Glutamatergic neuron (in vitro differentiated cells): ENCODE measurements at regions not wholly inside any gene's neighbourhood (a gene's known extent, or its start where the extent isn't known, plus 50 kb on each side); places are given as distances from the start of the nearest gene placed in this dataset.

Source experiments
- DNase-seq: peaks from one replicate; pipeline ENCODE4 v3.0.0; 2022
- H3K27ac Mint-ChIP-seq: one replicate; pipeline ENCODE4 v1.8.0; 2020; ENCODE audit warnings: mild to moderate bottlenecking, mixed read lengths, inconsistent platforms; ENCODE audit not compliant: unreplicated experiment
- H3K27me3 Mint-ChIP-seq: one replicate; pipeline ENCODE4 v1.8.0; 2020; ENCODE audit warnings: mild to moderate bottlenecking, moderate library complexity, mixed read lengths, inconsistent platforms; ENCODE audit not compliant: unreplicated experiment
- H3K36me3 Mint-ChIP-seq: one replicate; pipeline ENCODE4 v1.8.0; 2020; ENCODE audit warnings: mild to moderate bottlenecking, mixed read lengths, inconsistent platforms; ENCODE audit not compliant: unreplicated experiment
- H3K4me1 Mint-ChIP-seq: one replicate; pipeline ENCODE4 v1.8.0; 2020; ENCODE audit warnings: mild to moderate bottlenecking, low read depth, mixed read lengths, inconsistent platforms; ENCODE audit not compliant: unreplicated experiment
- H3K4me3 Mint-ChIP-seq: one replicate; pipeline ENCODE4 v1.8.0; 2020; ENCODE audit warnings: mild to moderate bottlenecking, mixed read lengths, inconsistent platforms; ENCODE audit not compliant: unreplicated experiment
- H3K9me3 Mint-ChIP-seq: one replicate; pipeline ENCODE4 v1.8.0; 2020; ENCODE audit warnings: mild to moderate bottlenecking, moderate library complexity, mixed read lengths, inconsistent platforms; ENCODE audit not compliant: unreplicated experiment
- TF ChIP-seq, protein P1 (sequence below): fragments of 200-600 bp; sonication (generic); IDR thresholded peaks from one replicate; pipeline ENCODE4 v1.5.0; 2021; ENCODE audit not compliant: partially characterized antibody, unreplicated experiment

DNA sequence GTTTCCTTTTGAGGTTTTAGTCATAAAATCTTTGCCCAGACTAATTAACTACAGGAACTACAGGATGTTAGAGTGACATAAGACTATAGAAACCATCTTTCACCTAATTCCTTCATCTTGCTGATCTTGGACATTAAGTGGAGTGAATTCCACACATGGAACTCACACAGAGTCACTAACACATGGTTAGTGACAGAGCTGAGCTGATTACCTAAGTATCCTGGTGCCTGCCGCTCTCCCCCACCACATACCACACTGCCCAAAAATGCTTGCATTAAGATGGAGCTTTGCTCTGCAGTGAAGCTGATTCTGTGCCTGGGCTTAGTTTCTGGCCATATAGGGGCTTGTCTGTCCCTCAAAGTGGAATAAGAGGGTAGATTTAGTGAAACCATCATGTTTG lies 332.9 kb upstream of the NT5C1B start:
- Mint-ChIP-seq H3K9me3 (no peaks in the 10 kb centered on the region), H3K4me3 (no peak overlapping the region), H3K27ac (no peak overlapping the region), H3K27me3 (no peaks in the 10 kb centered on the region), H3K4me1 (no peaks in the 10 kb centered on the region), H3K36me3 (peaks cover 4% of the 10 kb centered on the region)
- DNase-seq: no peak
- TF ChIP-seq, protein P1, sequence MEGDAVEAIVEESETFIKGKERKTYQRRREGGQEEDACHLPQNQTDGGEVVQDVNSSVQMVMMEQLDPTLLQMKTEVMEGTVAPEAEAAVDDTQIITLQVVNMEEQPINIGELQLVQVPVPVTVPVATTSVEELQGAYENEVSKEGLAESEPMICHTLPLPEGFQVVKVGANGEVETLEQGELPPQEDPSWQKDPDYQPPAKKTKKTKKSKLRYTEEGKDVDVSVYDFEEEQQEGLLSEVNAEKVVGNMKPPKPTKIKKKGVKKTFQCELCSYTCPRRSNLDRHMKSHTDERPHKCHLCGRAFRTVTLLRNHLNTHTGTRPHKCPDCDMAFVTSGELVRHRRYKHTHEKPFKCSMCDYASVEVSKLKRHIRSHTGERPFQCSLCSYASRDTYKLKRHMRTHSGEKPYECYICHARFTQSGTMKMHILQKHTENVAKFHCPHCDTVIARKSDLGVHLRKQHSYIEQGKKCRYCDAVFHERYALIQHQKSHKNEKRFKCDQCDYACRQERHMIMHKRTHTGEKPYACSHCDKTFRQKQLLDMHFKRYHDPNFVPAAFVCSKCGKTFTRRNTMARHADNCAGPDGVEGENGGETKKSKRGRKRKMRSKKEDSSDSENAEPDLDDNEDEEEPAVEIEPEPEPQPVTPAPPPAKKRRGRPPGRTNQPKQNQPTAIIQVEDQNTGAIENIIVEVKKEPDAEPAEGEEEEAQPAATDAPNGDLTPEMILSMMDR: no peak

DNA sequence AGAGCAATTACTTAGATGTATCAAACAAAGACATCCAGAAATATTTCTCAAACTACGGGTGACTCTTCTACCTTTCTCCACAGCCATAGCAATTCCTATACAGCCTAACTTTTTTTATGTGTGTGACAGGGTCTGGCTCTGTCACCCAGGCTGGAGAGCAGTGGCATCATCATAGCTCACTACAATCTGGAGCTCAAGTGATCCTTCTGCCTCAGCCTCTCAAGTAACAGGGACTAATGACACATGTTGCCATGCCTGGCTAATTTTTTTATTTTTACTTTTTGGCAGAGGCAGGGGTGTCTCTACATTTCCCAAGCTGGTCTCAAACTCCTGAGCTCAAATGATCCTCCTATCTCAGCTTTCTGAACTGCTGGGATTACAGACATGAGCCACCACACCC lies 328.9 kb upstream of the NT5C1B start:
- no peaks in the 10 kb centered on the region for H3K36me3 Mint-ChIP-seq
- H3K4me1 Mint-ChIP-seq: peaks cover 2% of the 10 kb centered on the region
- DNase-seq: no peak
- no peak overlapping the region for H3K4me3 Mint-ChIP-seq
- H3K9me3 Mint-ChIP-seq: no peaks in the 10 kb centered on the region
- TF ChIP-seq, protein P1: no peak
- no peaks in the 10 kb centered on the region for H3K27me3 Mint-ChIP-seq
- no peak overlapping the region for H3K27ac Mint-ChIP-seq

DNA sequence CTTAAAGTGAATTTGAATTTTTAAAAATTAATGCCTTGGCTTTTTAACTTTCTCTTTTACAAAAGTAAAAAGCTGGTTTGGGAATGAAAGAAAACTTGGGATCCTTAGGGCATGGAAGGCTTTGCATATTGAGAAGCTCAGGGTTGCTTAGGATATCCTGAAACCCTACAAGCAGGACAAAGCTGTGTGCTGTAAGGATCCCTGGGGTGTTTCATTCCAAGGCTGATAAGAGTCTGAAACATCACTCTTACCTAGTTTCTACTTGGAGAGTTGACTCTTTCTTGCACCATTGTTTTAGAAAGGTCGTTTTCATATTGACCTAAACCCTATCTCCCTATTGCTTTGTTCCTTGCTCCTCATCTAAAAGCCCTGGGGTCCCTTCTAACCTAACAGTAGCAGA lies 325.9 kb upstream of the NT5C1B start:
- TF ChIP-seq, protein P1: no peak
- H3K4me3 Mint-ChIP-seq: no peak overlapping the region
- DNase-seq: no peak
- no peaks in the 10 kb centered on the region for H3K9me3 Mint-ChIP-seq
- H3K27ac Mint-ChIP-seq: no peak overlapping the region
- peaks cover 2% of the 10 kb centered on the region for H3K4me1 Mint-ChIP-seq
- no peaks in the 10 kb centered on the region for H3K27me3 Mint-ChIP-seq
- no peaks in the 10 kb centered on the region for H3K36me3 Mint-ChIP-seq

DNA sequence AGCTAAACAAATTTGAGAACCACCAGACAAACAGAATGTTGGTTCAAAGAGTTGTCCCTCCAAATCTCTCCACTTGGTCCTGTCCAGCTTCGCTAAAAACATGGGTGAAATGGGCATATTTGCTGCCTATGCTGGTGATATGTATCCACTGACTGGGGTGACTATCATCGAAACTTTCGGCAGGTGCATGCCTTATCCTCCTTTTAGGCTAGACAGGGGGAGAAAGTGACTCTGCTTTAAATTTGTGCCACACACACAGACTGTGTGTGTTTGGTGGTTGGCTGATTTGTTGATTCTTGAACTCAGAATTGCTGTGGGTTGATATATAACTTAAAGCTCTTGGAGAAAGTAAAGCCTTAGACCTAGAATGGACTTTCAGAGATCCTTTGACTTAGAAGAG lies 324.1 kb upstream of the NT5C1B start:
- H3K4me3 Mint-ChIP-seq: no peak overlapping the region
- DNase-seq: no peak

DNA sequence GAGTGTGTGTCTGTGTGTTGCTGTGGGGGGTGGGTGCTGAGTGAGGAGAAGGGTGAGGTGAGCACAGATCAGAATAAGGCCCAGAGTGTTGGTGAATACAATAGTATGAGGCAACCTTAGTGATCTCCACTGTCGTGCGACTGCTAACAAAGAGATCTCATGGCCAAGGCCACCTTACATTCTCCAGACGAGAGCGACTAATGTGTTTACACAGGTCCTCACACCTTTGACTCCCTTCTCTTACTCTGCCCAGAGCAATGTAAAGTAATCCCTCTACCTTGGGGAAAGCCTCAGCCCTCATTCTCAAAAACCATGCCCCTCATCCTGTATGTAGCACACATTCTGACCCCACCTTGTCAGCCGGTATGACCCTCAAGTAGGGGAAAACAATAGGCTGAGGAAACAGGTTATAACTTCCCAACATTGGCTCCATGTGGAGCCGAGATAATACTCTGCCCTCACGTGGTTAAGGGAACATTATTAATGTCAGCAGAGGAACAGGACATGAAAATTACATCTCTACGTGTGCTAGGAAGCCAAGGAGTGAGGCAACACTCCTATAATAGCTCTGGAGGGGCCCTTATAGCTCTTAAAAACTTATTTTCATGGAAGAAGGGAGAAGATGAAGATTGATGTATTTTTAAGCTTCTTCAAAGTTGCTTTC lies 323.0 kb upstream of the NT5C1B start:
- H3K9me3 Mint-ChIP-seq: no peaks in the 10 kb centered on the region
- peaks cover 2% of the 10 kb centered on the region for H3K4me1 Mint-ChIP-seq
- H3K36me3 Mint-ChIP-seq: no peaks in the 10 kb centered on the region
- TF ChIP-seq, protein P1: no peak
- no peaks in the 10 kb centered on the region for H3K27me3 Mint-ChIP-seq
- no peak overlapping the region for H3K4me3 Mint-ChIP-seq
- no peak for DNase-seq
- no peak overlapping the region for H3K27ac Mint-ChIP-seq

More for the DNA sequence above, 324.1 kb upstream of the NT5C1B start:
- no peak overlapping the region for H3K27ac Mint-ChIP-seq
- peaks cover 2% of the 10 kb centered on the region for H3K4me1 Mint-ChIP-seq
- H3K27me3 Mint-ChIP-seq: no peaks in the 10 kb centered on the region
- TF ChIP-seq, protein P1: no peak
- H3K9me3 Mint-ChIP-seq: no peaks in the 10 kb centered on the region
- H3K36me3 Mint-ChIP-seq: no peaks in the 10 kb centered on the region
